H1 (cell line): ENCODE measurements at regions not wholly inside any gene's neighbourhood (a gene's known extent, or its start where the extent isn't known, plus 50 kb on each side); places are given as distances from the start of the nearest gene placed in this dataset.

ENCODE experiments used
- CTCF ChIA-PET: fragments of 300-600 bp; sonication (Branson Sonifier 250); formaldehyde crosslinking; loops from one replicate; lab custom pipeline; 2021; ENCODE audit not compliant: partially characterized antibody; lab: Charles Lee
- POLR2A ChIA-PET: fragments of 300-600 bp; sonication (Branson Sonifier 250); formaldehyde crosslinking; loops from one replicate; lab custom pipeline; 2021; ENCODE audit warnings: inconsistent platforms; ENCODE audit not compliant: partially characterized antibody; lab: Charles Lee
- DNase-seq, 2 experiments: peaks; one replicate each; pipeline versions ENCODE4 v3.0.0 to v3.0.0-alpha.2; 2010 to 2022; ENCODE audit warnings: low spot score in 2 of 2, low read depth in 1 of 2, mixed read lengths in 1 of 2
- FAIRE-seq: peaks from 2 replicates; lab custom pipeline; 2011; peaks lifted over from hg19 to GRCh38; lab: Jason Lieb, UNC
- H2AFZ ChIP-seq: 2 replicates; pipeline ENCODE4 v1.8.1; 2012; ENCODE audit warnings: low read length, inconsistent platforms
- H2AK5ac ChIP-seq: 2 replicates; pipeline ENCODE4 v1.6.1; 2013; ENCODE audit warnings: low read depth, low read length
- H2BK120ac ChIP-seq: replicated peaks from 2 replicates; pipeline ENCODE3; 2013; ENCODE audit warnings: low read depth, low read length, inconsistent platforms
- H2BK12ac ChIP-seq: 2 replicates; pipeline ENCODE4 v1.6.1; 2013; ENCODE audit warnings: low read depth, low read length
- H2BK15ac ChIP-seq: 2 replicates; pipeline ENCODE4 v1.6.1; 2013; ENCODE audit warnings: low read length
- H2BK20ac ChIP-seq: 2 replicates; pipeline ENCODE4 v1.6.1; 2013; ENCODE audit warnings: low read length
- H2BK5ac ChIP-seq: 2 replicates; pipeline ENCODE4 v1.6.1; 2013; ENCODE audit warnings: low read depth, low read length
- H3K14ac ChIP-seq: 2 replicates; pipeline ENCODE4 v1.6.1; 2013; ENCODE audit warnings: inconsistent platforms; ENCODE audit not compliant: insufficient read length
- H3K18ac ChIP-seq: 2 replicates; pipeline ENCODE4 v1.6.1; 2013; ENCODE audit warnings: low read length; ENCODE audit errors: extremely low read depth
- H3K23ac ChIP-seq: 2 replicates; pipeline ENCODE4 v1.6.1; 2013; ENCODE audit warnings: inconsistent platforms; ENCODE audit not compliant: insufficient read length
- H3K23me2 ChIP-seq: 2 replicates; pipeline ENCODE4 v1.6.1; 2013; ENCODE audit warnings: low read depth, low read length
- H3K27ac ChIP-seq: 2 replicates; pipeline ENCODE4 v1.6.1; 2011; ENCODE audit warnings: low read depth, low read length, inconsistent platforms
- H3K27me3 ChIP-seq, 4 experiments: replicated peaks in 1 of 4; 1 replicate in 1 of 4; 2 replicates in 3 of 4; pipeline versions ENCODE4 v1.6.1 to v1.8.1; 2011 to 2013; ENCODE audit warnings: low read length in 3 of 4, mild to moderate bottlenecking in 3 of 4, inconsistent platforms in 2 of 4, mixed read lengths in 2 of 4, moderate library complexity in 1 of 4; ENCODE audit not compliant: control insufficient read depth in 3 of 4, insufficient read depth in 3 of 4; ENCODE audit errors: extremely low read depth in 1 of 4
- H3K36me3 ChIP-seq, 4 experiments: 2 replicates each; pipeline versions ENCODE4 v1.6.1 to v1.8.1; 2011 to 2013; ENCODE audit warnings: mild to moderate bottlenecking in 4 of 4, low read length in 3 of 4, moderate library complexity in 2 of 4, control low read depth in 1 of 4, inconsistent platforms in 1 of 4; ENCODE audit not compliant: insufficient read depth in 4 of 4, control insufficient read depth in 2 of 4
- H3K4ac ChIP-seq: replicated peaks from 2 replicates; pipeline ENCODE3; 2013; ENCODE audit warnings: low read length, low read depth, mixed read lengths, inconsistent platforms; ENCODE audit not compliant: insufficient read length
- H3K4me1 ChIP-seq, 4 experiments: replicated peaks in 1 of 4; 1 replicate in 1 of 4; 2 replicates in 3 of 4; pipeline versions ENCODE4 v1.6.1 to v1.8.1; 2011 to 2013; ENCODE audit warnings: low read length in 3 of 4, inconsistent platforms in 2 of 4, mixed read lengths in 1 of 4; ENCODE audit not compliant: insufficient read depth in 4 of 4, control insufficient read depth in 3 of 4
- H3K4me2 ChIP-seq, 2 experiments: 2 replicates each; pipeline versions ENCODE4 v1.6.1 to v1.8.1; 2011 to 2013; ENCODE audit warnings: low read depth in 2 of 2, low read length in 2 of 2, control low read depth in 1 of 2, inconsistent platforms in 1 of 2, mild to moderate bottlenecking in 1 of 2; ENCODE audit not compliant: insufficient read depth in 1 of 2
- H3K4me3 ChIP-seq, 4 experiments: fragments of 200-600, 300-600 bp in 1 of 4; sonication (generic), shearing (Covaris generic), sonication (Bioruptor Twin) in 1 of 4; 2 replicates each; pipeline versions ENCODE4 v1.5.1 to v1.8.1; 2011 to 2016; ENCODE audit warnings: low read length in 4 of 4, low read depth in 3 of 4, control low read depth in 2 of 4, inconsistent platforms in 2 of 4, mild to moderate bottlenecking in 2 of 4, mixed read lengths in 1 of 4, moderate library complexity in 1 of 4; ENCODE audit not compliant: insufficient read depth in 2 of 4; ENCODE audit errors: extremely low read depth in 1 of 4
- H3K56ac ChIP-seq: replicated peaks from 2 replicates; pipeline ENCODE3; 2013; ENCODE audit warnings: low read depth, mild to moderate bottlenecking, mixed read lengths, low read length, inconsistent platforms; ENCODE audit not compliant: insufficient read length
- H3K79me1 ChIP-seq: 2 replicates; pipeline ENCODE4 v1.6.1; 2013; ENCODE audit warnings: low read depth, low read length, control low read depth
- H3K79me2 ChIP-seq, 2 experiments: 2 replicates each; pipeline versions ENCODE4 v1.6.1 to v1.8.1; 2012 to 2013; ENCODE audit warnings: low read length in 2 of 2, mild to moderate bottlenecking in 2 of 2, inconsistent platforms in 1 of 2; ENCODE audit not compliant: insufficient read depth in 2 of 2, control insufficient read depth in 1 of 2
- H3K9ac ChIP-seq, 4 experiments: replicated peaks in 1 of 4; 1 replicate in 1 of 4; 2 replicates in 3 of 4; pipeline versions ENCODE4 v1.6.1 to v1.8.1; 2011 to 2013; ENCODE audit warnings: low read depth in 3 of 4, low read length in 3 of 4, control low read depth in 2 of 4, mild to moderate bottlenecking in 2 of 4, moderate library complexity in 2 of 4, inconsistent platforms in 1 of 4; ENCODE audit errors: extremely low read depth in 1 of 4
- H3K9me3 ChIP-seq, 2 experiments: 2 replicates each; pipeline versions ENCODE4 v1.6.1 to v1.8.1; 2012 to 2013; ENCODE audit warnings: mild to moderate bottlenecking in 2 of 2, moderate library complexity in 2 of 2, control low read depth in 1 of 2, inconsistent platforms in 1 of 2, low read depth in 1 of 2, low read length in 1 of 2, mixed read lengths in 1 of 2; ENCODE audit not compliant: insufficient read depth in 2 of 2
- H4K20me1 ChIP-seq, 2 experiments: replicated peaks in 1 of 2; 2 replicates each; pipeline versions ENCODE3 to v1.8.1; 2011 to 2013; ENCODE audit warnings: inconsistent platforms in 2 of 2, low read length in 2 of 2, mild to moderate bottlenecking in 1 of 2; ENCODE audit not compliant: insufficient read depth in 2 of 2, control insufficient read depth in 1 of 2
- H4K5ac ChIP-seq: 2 replicates; pipeline ENCODE4 v1.6.1; 2013; ENCODE audit warnings: low read length, low read depth, mixed read lengths, inconsistent platforms; ENCODE audit not compliant: insufficient read length
- H4K8ac ChIP-seq: 2 replicates; pipeline ENCODE4 v1.8.0; 2013; ENCODE audit warnings: mild to moderate bottlenecking, moderate library complexity, low read length, inconsistent platforms; ENCODE audit not compliant: insufficient read depth; ENCODE audit errors: extremely low read depth
- H4K91ac ChIP-seq: replicated peaks from 2 replicates; pipeline ENCODE3; 2013; ENCODE audit warnings: low read length, mixed read lengths, inconsistent platforms; ENCODE audit not compliant: insufficient read length
- RXRA ChIP-seq: IDR thresholded peaks from 2 replicates; pipeline ENCODE4 v1.6.1; 2011; ENCODE audit warnings: low read depth, mild to moderate bottlenecking, low read length, moderate library complexity; ENCODE audit not compliant: insufficient read depth
- WGBS, 2 experiments: shearing (Covaris generic) in 1 of 2; methylation state at CpG; one replicate each; pipeline versions ENCODE4 v1.1.6 to v1.1.7; 2013 to 2015; ENCODE audit warnings: low lambda C conversion rate in 2 of 2, mixed read lengths in 2 of 2, inconsistent platforms in 1 of 2, low coverage in 1 of 2, missing lambda C conversion rate in 1 of 2; ENCODE audit not compliant: insufficient replicate concordance in 2 of 2, insufficient coverage in 1 of 2, insufficient read length in 1 of 2; ENCODE audit errors: extremely low coverage in 1 of 2, missing lambda C conversion rate in 1 of 2; 5-methylcytosine and 5-hydroxymethylcytosine counted together

- H3K14ac ChIP-seq: no peak overlapping the region
- no peak overlapping the region for H4K8ac ChIP-seq
- no peak overlapping the region for H3K56ac ChIP-seq
- no peak overlapping the region for H2BK15ac ChIP-seq
- no peak overlapping the region for H2BK20ac ChIP-seq
- H3K4me1 ChIP-seq: no peaks in the 10 kb centered on the region
- CTCF ChIA-PET: interaction anchor here (1.4 kb wide), 1 partner anchor 8 kb away, joined by 3 read pairs; no protein-coding TSS in a partner anchor
- no peaks in the 10 kb centered on the region for H4K20me1 ChIP-seq
- H3K79me2 ChIP-seq: no peaks in the 10 kb centered on the region
- no peak overlapping the region for H3K4ac ChIP-seq
- H2AFZ ChIP-seq: no peak overlapping the region
- no peaks in the 10 kb centered on the region for H3K79me1 ChIP-seq
- H3K4me3 ChIP-seq: no peak overlapping the region
- no peak for TF ChIP-seq RXRA
- no peak overlapping the region for H3K27ac ChIP-seq
- no peak overlapping the region for H2BK12ac ChIP-seq
- FAIRE-seq (no peak), DNase-seq (no peak)
- no peak overlapping the region for H2BK120ac ChIP-seq
- H3K9me3 ChIP-seq: no peaks in the 10 kb centered on the region
- no peaks in the 10 kb centered on the region for H3K36me3 ChIP-seq
- H2BK5ac ChIP-seq: no peak overlapping the region
- no peaks in the 10 kb centered on the region for H3K27me3 ChIP-seq
- H3K9ac ChIP-seq: no peak overlapping the region
- no peaks in the 10 kb centered on the region for H3K23me2 ChIP-seq
- no peak overlapping the region for H4K5ac ChIP-seq
- 91% methylated on average over 7 of the region's 7 CpGs; no CpG with 5 or more reads in 1 of the 2 experiments for WGBS, 2 experiments
- no peak overlapping the region for H3K23ac ChIP-seq
- H4K91ac ChIP-seq: no peak overlapping the region
- H3K18ac ChIP-seq: no peak overlapping the region
- no peak overlapping the region for H2AK5ac ChIP-seq
- POLR2A ChIA-PET: no interaction called here
- no peak overlapping the region for H3K4me2 ChIP-seq
Observed at GRCh38 chr12:25854991-25855390, 103.5 kb upstream of the RASSF8 start.
